ENCODE measurements at regions not wholly inside any gene's neighbourhood (a gene's known extent, or its start where the extent isn't known, plus 50 kb on each side); places are given as distances from the start of the nearest gene placed in this dataset.

DNA sequence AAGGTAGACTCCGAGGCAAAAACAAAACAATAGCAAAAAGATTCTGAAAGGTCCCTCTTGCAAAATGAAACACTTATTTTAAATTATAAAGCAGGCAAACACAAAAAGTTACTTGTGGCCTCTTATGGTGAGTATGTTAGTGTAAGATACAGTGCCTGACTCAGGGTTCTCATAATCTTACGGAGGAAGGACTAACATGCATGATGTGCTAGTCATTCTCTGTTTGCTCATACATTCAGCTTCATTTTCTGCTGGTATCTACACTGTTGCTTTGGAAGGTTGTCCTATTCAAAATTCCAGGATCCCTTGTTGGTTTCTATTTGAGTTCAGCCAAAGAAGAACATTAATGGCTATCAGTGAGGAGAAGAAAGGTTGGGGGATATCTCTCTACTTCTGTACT, 249.1 kb upstream of the FAM47A start:
- no peaks in the 10 kb centered on the region for H4K20me1 ChIP-seq (ENCODE audit: insufficient read depth, low read length)
- H3K4me1 ChIP-seq (ENCODE audit: insufficient read depth, low read length), result no peaks in the 10 kb centered on the region
- no peak overlapping the region for H3K4me3 ChIP-seq (ENCODE audit: low read depth in 1 of 2, low read length in 2 of 2)
- ATAC-seq (ENCODE audit: insufficient read depth, low read depth), result no peak
- no peak for DNase-seq
- TF ChIP-seq, protein P1, sequence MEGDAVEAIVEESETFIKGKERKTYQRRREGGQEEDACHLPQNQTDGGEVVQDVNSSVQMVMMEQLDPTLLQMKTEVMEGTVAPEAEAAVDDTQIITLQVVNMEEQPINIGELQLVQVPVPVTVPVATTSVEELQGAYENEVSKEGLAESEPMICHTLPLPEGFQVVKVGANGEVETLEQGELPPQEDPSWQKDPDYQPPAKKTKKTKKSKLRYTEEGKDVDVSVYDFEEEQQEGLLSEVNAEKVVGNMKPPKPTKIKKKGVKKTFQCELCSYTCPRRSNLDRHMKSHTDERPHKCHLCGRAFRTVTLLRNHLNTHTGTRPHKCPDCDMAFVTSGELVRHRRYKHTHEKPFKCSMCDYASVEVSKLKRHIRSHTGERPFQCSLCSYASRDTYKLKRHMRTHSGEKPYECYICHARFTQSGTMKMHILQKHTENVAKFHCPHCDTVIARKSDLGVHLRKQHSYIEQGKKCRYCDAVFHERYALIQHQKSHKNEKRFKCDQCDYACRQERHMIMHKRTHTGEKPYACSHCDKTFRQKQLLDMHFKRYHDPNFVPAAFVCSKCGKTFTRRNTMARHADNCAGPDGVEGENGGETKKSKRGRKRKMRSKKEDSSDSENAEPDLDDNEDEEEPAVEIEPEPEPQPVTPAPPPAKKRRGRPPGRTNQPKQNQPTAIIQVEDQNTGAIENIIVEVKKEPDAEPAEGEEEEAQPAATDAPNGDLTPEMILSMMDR (IDR thresholded peaks at IDR 0.05; ENCODE audit: borderline replicate concordance, extremely low read depth, low read length, poor library complexity, severe bottlenecking), result no peak
- TF ChIP-seq EZH2 (IDR thresholded peaks at IDR 0.05; ENCODE audit: borderline replicate concordance, low read depth, low read length, severe bottlenecking), result no peak
- no peak overlapping the region for H3K4me2 ChIP-seq (ENCODE audit: insufficient read depth, low read length)
- no peaks in the 10 kb centered on the region for H3K9me3 ChIP-seq (ENCODE audit: insufficient read depth, low read length, severe bottlenecking)
- no peak overlapping the region for H2AFZ ChIP-seq (ENCODE audit: low read depth, low read length)
- no peaks in the 10 kb centered on the region for H3K36me3 ChIP-seq (ENCODE audit: insufficient read depth, low read length)
- no peak overlapping the region for H3K9ac ChIP-seq (ENCODE audit: low read depth, low read length)
- H3K79me2 ChIP-seq (ENCODE audit: insufficient read depth, low read length), result no peaks in the 10 kb centered on the region
- no peaks in the 10 kb centered on the region for H3K27me3 ChIP-seq (ENCODE audit: insufficient read depth, low read length, poor library complexity)
- H3K27ac ChIP-seq (ENCODE audit: low read length), result no peak overlapping the region

DNA sequence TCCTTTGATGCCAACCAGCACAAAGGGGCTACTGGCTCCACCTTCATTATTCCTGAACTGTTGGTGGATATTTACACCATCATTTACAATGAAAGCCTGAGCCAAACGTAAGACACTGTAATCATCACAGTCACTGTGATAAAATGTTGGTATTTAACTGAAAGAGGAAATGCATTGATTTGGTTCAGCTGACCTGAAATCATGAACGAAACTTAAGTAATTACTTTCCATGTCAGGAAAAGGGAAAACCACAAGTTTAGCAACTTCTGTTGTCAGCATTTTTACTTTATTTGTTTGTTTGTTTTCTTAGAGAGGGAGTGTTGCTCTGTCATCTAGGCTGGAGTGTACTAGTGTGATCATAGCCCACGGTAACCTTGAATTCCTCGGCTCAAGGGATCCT, 247.8 kb upstream of the FAM47A start:
- no peaks in the 10 kb centered on the region for H3K27me3 ChIP-seq (ENCODE audit: insufficient read depth, low read length, poor library complexity)
- DNase-seq (no peak), ATAC-seq (ENCODE audit: insufficient read depth, low read depth) (no peak)
- H3K36me3 ChIP-seq (ENCODE audit: insufficient read depth, low read length), result no peaks in the 10 kb centered on the region
- no peaks in the 10 kb centered on the region for H4K20me1 ChIP-seq (ENCODE audit: insufficient read depth, low read length)
- H3K9ac ChIP-seq (ENCODE audit: low read depth, low read length), result no peak overlapping the region
- H3K4me2 ChIP-seq (ENCODE audit: insufficient read depth, low read length), result no peak overlapping the region
- no peak overlapping the region for H3K4me3 ChIP-seq (ENCODE audit: low read depth in 1 of 2, low read length in 2 of 2)
- no peaks in the 10 kb centered on the region for H3K9me3 ChIP-seq (ENCODE audit: insufficient read depth, low read length, severe bottlenecking)
- TF ChIP-seq EZH2 (IDR thresholded peaks at IDR 0.05; ENCODE audit: borderline replicate concordance, low read depth, low read length, severe bottlenecking), result no peak
- TF ChIP-seq, protein P1 (IDR thresholded peaks at IDR 0.05; ENCODE audit: borderline replicate concordance, extremely low read depth, low read length, poor library complexity, severe bottlenecking), result no peak
- H3K79me2 ChIP-seq (ENCODE audit: insufficient read depth, low read length), result no peaks in the 10 kb centered on the region
- H3K27ac ChIP-seq (ENCODE audit: low read length), result no peak overlapping the region
- H2AFZ ChIP-seq (ENCODE audit: low read depth, low read length), result no peak overlapping the region
- no peaks in the 10 kb centered on the region for H3K4me1 ChIP-seq (ENCODE audit: insufficient read depth, low read length)

- Histone ChIP-seq H3K4me3 (ENCODE audit: low read depth in 1 of 2, low read length in 2 of 2) (no peak overlapping the region), H2AFZ (ENCODE audit: low read depth, low read length) (no peak overlapping the region), H3K27me3 (ENCODE audit: insufficient read depth, low read length, poor library complexity) (no peaks in the 10 kb centered on the region), H3K9ac (ENCODE audit: low read depth, low read length) (no peak overlapping the region), H3K36me3 (ENCODE audit: insufficient read depth, low read length) (no peaks in the 10 kb centered on the region), H3K79me2 (ENCODE audit: insufficient read depth, low read length) (no peaks in the 10 kb centered on the region), H3K4me1 (ENCODE audit: insufficient read depth, low read length) (no peaks in the 10 kb centered on the region), H3K27ac (ENCODE audit: low read length) (no peak overlapping the region), H4K20me1 (ENCODE audit: insufficient read depth, low read length) (no peaks in the 10 kb centered on the region), H3K9me3 (ENCODE audit: insufficient read depth, low read length, severe bottlenecking) (no peaks in the 10 kb centered on the region), H3K4me2 (ENCODE audit: insufficient read depth, low read length) (no peak overlapping the region)
- DNase-seq (no peak), ATAC-seq (ENCODE audit: insufficient read depth, low read depth) (no peak)
- TF ChIP-seq EZH2 (IDR thresholded peaks at IDR 0.05; ENCODE audit: borderline replicate concordance, low read depth, low read length, severe bottlenecking), result no peak
- TF ChIP-seq, protein P1 (IDR thresholded peaks at IDR 0.05; ENCODE audit: borderline replicate concordance, extremely low read depth, low read length, poor library complexity, severe bottlenecking), result no peak
Observed at GRCh38 chrX:34377645-34378044, 245.5 kb upstream of the FAM47A start.

DNA sequence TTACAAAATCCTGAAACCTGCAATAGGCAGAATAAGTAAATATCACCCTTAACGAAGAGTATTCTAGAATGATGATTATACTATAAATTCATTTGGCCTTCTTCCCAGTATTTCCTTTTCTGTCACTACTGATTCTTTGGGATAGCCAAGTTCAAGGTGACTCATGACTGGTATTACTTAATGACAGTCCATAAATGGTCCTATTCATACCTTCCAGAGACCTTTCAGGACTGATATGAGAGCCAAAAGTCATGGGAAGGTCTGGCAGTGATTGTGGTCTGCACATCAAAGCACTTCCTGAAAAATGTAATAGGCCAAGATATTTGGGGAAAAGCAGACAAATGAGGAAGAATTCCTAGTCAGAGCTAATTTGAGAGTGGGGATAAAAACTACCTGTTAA, 239.6 kb upstream of the FAM47A start:
- no peak overlapping the region for H3K4me3 ChIP-seq (ENCODE audit: low read depth in 1 of 2, low read length in 2 of 2)
- no peaks in the 10 kb centered on the region for H3K79me2 ChIP-seq (ENCODE audit: insufficient read depth, low read length)
- no peaks in the 10 kb centered on the region for H3K36me3 ChIP-seq (ENCODE audit: insufficient read depth, low read length)
- no peaks in the 10 kb centered on the region for H3K27me3 ChIP-seq (ENCODE audit: insufficient read depth, low read length, poor library complexity)
- TF ChIP-seq, protein P1 (IDR thresholded peaks at IDR 0.05; ENCODE audit: borderline replicate concordance, extremely low read depth, low read length, poor library complexity, severe bottlenecking), result no peak
- TF ChIP-seq EZH2 (IDR thresholded peaks at IDR 0.05; ENCODE audit: borderline replicate concordance, low read depth, low read length, severe bottlenecking), result no peak
- H2AFZ ChIP-seq (ENCODE audit: low read depth, low read length), result no peak overlapping the region
- H3K27ac ChIP-seq (ENCODE audit: low read length), result no peak overlapping the region
- H3K9ac ChIP-seq (ENCODE audit: low read depth, low read length), result no peak overlapping the region
- ATAC-seq (ENCODE audit: insufficient read depth, low read depth) (no peak), DNase-seq (no peak)
- no peaks in the 10 kb centered on the region for H3K9me3 ChIP-seq (ENCODE audit: insufficient read depth, low read length, severe bottlenecking)
- no peaks in the 10 kb centered on the region for H3K4me1 ChIP-seq (ENCODE audit: insufficient read depth, low read length)
- no peak overlapping the region for H3K4me2 ChIP-seq (ENCODE audit: insufficient read depth, low read length)
- H4K20me1 ChIP-seq (ENCODE audit: insufficient read depth, low read length), result no peaks in the 10 kb centered on the region

Measured in DND-41 (cell line).